Natural killer cell treated with Interleukin-12 subunit alpha and Interleukin-12 subunit beta and Interleukin-15 and Interleukin-18, amount 100 ng/mL, for 72 hours (primary cell): ENCODE measurements at regions not wholly inside any gene's neighbourhood (a gene's known extent, or its start where the extent isn't known, plus 50 kb on each side); places are given as distances from the start of the nearest gene placed in this dataset.

ENCODE experiments used
- ATAC-seq, 2 donors: fragments of 150-1000 bp; cut with Tn5 transposase in 1 of 2; sonication (Bioruptor Pico), chemical (Tn5 transposase) in 1 of 2; 2 replicates each; pipeline ENCODE4 v1.10.0; 2021
- DNase-seq: peaks from one replicate; pipeline ENCODE4 v3.0.0; 2022; ENCODE audit warnings: low spot score
- H3K27ac Mint-ChIP-seq, 2 donors: 1 replicate in 1 of 2; 2 replicates in 1 of 2; pipeline ENCODE4 v1.8.0; 2022; ENCODE audit warnings: mixed read lengths in 2 of 2, mild to moderate bottlenecking in 1 of 2, moderate library complexity in 1 of 2
- H3K27me3 Mint-ChIP-seq, 2 donors: 1 replicate in 1 of 2; 2 replicates in 1 of 2; pipeline ENCODE4 v1.8.0; 2022; ENCODE audit warnings: mixed read lengths in 2 of 2
- H3K36me3 Mint-ChIP-seq: one replicate; pipeline ENCODE4 v1.8.0; 2022; ENCODE audit warnings: mixed read lengths
- H3K4me1 Mint-ChIP-seq, 2 donors: 1 replicate in 1 of 2; 2 replicates in 1 of 2; pipeline ENCODE4 v1.8.0; 2022; ENCODE audit warnings: low read depth in 2 of 2, mixed read lengths in 2 of 2, mild to moderate bottlenecking in 1 of 2
- H3K4me3 Mint-ChIP-seq: one replicate; pipeline ENCODE4 v1.8.0; 2022; ENCODE audit warnings: mixed read lengths
- H3K9me3 Mint-ChIP-seq: 2 replicates; pipeline ENCODE4 v1.8.0; 2022; ENCODE audit warnings: mixed read lengths

DNA sequence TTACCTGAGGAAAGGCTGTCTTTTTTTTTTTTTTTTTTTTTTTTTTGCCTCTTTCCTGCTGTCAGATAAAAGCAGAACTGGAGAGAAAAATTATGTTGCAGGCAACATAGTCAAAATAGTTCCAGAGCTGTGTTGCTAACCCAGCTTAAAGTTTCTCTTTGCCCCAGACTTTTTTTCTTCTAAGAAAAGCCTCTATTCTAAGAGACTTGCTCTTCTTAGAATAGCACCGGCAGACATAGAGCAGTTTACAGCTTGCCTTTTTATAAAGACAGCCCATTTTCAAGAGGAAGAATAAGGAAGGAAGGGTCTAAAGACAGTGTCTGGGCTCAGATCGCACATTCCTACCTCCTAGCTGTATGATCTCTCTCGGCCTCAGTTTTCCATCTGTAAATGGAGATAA lies 88.7 kb downstream of the TENT5C start:
- Mint-ChIP-seq H3K27ac (no peak overlapping the region), H3K4me3 (no peak overlapping the region), H3K36me3 (no peaks in the 10 kb centered on the region), H3K4me1 (peaks cover 3 to 5% of the 10 kb centered on the region in 2 donors), H3K27me3 (peaks cover 22 to 27% of the 10 kb centered on the region in 2 donors), H3K9me3 (no peaks in the 10 kb centered on the region)
- no peak for ATAC-seq
- no peak for DNase-seq

DNA sequence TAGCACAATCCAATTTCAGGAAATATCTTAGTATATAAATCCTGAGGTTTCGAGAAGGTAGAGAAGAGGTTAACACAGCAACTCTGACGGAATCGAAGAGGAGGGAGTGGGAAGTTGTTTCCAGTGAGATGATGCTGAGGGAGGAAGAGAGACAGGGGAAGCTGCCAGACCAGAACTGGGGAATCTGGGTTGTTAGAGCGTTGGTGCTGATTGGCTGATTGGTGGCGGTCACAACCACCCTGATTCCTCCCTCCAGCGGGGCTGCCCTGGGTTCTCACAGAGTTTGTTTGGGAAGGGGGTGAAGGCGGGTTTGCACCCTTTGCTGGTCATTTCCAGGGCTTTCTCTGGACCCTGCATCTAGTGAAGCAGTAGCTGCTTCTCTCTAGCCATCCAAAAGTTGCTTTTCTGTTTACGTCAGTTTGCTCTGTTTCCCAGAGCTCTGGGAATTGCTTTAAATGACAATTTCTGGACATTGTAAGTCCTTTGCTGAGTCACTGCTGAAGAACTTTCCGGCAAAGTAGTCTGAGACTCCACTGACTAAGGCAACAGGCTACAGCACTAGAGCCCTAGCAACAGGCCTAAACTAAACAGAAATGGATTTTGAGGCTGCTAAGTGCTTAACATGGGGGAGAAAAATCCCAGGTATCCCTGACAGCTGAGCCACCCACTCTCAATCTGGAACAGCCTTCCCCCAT lies 90.1 kb downstream of the TENT5C start:
- Mint-ChIP-seq H3K27ac (no peak overlapping the region), H3K9me3 (no peaks in the 10 kb centered on the region), H3K4me1 (peaks cover 3 to 5% of the 10 kb centered on the region in 2 donors), H3K36me3 (no peaks in the 10 kb centered on the region), H3K27me3 (peaks cover 20 to 28% of the 10 kb centered on the region in 2 donors), H3K4me3 (no peak overlapping the region)
- ATAC-seq = no peak
- DNase-seq = no peak

GRCh38 chr1:117696561-117696960 lies 90.7 kb downstream of the TENT5C start:
- Mint-ChIP-seq H3K36me3 (no peaks in the 10 kb centered on the region), H3K4me3 (no peak overlapping the region), H3K27me3 (peaks cover 20 to 29% of the 10 kb centered on the region in 2 donors), H3K27ac (no peak overlapping the region), H3K9me3 (no peaks in the 10 kb centered on the region), H3K4me1 (peaks cover 3 to 5% of the 10 kb centered on the region in 2 donors)
- DNase-seq (no peak), ATAC-seq (no peak)

DNA sequence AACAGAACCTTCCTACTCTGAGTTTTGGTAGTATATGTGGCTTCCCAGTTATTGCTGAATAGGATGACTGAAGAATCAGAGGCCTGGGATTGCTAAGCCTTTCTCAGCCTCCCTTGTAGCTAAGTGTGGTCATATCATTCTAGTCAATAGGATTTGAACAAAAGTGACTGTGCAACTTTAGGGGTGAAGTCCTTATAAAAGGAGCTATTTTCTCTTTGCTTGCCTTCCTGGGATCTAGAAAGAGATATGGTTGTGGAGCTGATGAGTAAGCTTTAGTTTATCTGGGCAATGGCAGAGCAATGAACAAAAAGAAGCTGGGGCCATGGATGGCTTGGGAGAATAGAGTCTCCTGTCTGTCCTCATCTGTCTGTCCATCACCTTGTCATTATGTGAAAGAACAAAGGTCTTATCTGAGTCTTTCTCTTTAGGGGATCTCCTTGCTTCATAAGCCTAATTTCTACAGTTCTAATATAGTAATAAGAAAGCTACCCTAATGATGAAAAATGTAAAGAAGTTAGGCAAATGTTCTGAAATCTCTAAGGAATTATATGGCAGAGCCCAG lies 91.5 kb downstream of the TENT5C start:
- Mint-ChIP-seq H3K27ac (no peak overlapping the region), H3K9me3 (no peaks in the 10 kb centered on the region), H3K36me3 (no peaks in the 10 kb centered on the region), H3K27me3 (peaks cover 20 to 35% of the 10 kb centered on the region in 2 donors), H3K4me3 (no peak overlapping the region), H3K4me1 (peaks cover 3 to 5% of the 10 kb centered on the region in 2 donors)
- ATAC-seq = no peak
- DNase-seq = no peak

DNA sequence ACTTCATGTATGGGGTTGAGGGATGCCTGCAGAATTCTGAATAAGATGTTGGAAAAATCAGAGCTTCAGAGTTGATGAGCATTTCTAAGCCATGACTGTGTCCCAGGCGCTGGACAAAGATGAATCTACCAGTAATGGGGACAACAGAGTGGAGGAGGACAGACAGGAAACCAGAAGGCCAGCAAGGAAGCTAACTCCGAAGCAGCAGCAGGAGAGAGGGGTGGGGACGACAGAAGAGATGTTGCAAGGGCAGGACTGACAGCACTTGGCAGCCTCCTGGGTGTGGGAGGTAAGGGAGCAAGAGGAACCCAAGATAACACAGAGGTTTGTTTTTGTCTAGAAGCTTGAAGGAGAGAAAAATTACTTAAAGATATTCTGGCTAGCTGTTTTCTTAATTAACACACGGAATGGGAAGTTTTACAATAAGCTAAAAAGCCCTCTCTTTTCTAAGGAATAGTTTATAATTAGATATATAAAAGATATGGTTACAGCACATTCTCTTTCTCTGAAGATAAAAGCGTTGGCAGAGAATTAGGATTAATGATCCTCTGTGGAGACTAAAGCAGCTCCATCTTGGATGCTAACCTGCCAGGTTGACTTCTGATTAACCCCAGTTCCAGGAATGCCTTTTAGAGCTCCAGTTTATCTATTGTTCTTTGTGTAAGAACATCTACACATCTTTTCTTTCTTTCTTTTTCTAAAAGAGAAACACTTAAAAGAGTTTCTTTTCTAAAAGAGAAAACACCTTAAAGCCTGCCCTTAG lies 92.7 kb downstream of the TENT5C start:
- no peak for DNase-seq
- H3K36me3 Mint-ChIP-seq = no peaks in the 10 kb centered on the region
- H3K27ac Mint-ChIP-seq = peak overlapping the region in 1 of 2 donors; percentile 56
- H3K4me1 Mint-ChIP-seq = peaks cover 3 to 10% of the 10 kb centered on the region in 2 donors
- ATAC-seq = no peak
- H3K27me3 Mint-ChIP-seq = peaks cover 15 to 30% of the 10 kb centered on the region in 2 donors
- no peaks in the 10 kb centered on the region for H3K9me3 Mint-ChIP-seq
- H3K4me3 Mint-ChIP-seq = no peak overlapping the region

DNA sequence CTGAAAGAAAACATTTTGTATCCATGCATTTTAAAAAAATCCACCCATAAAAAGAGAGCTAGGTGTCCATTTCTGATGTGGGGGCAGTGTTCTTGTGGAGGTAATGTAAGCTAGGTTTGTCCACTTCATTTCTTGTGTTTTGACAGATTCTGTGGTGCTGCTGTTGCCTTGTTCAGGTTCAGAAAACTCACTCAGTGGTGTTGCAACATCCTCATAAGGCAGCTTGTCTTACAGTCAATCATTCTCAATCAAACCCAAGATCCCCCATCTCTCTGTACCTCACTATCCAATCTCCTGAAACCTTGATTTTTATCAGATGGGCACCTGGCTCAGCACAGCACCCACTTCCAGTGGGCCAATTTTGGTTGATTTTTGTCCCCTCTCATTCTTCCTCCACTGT lies 94.1 kb downstream of the TENT5C start:
- H3K36me3 Mint-ChIP-seq = no peaks in the 10 kb centered on the region
- no peak overlapping the region for H3K4me3 Mint-ChIP-seq
- peaks cover 3 to 10% of the 10 kb centered on the region in 2 donors for H3K4me1 Mint-ChIP-seq
- no peak overlapping the region for H3K27ac Mint-ChIP-seq
- DNase-seq (no peak), ATAC-seq (no peak)
- peaks cover 11 to 29% of the 10 kb centered on the region in 2 donors for H3K27me3 Mint-ChIP-seq
- no peaks in the 10 kb centered on the region for H3K9me3 Mint-ChIP-seq

- DNase-seq (no peak), ATAC-seq (no peak)
- Mint-ChIP-seq H3K36me3 (no peaks in the 10 kb centered on the region), H3K4me3 (no peak overlapping the region), H3K27ac (no peak overlapping the region), H3K27me3 (peaks cover 22 to 35% of the 10 kb centered on the region in 2 donors), H3K4me1 (peaks cover 3 to 10% of the 10 kb centered on the region in 2 donors), H3K9me3 (no peaks in the 10 kb centered on the region)
Measured at GRCh38 chr1:117702654-117703053, 96.8 kb downstream of the TENT5C start.

DNA sequence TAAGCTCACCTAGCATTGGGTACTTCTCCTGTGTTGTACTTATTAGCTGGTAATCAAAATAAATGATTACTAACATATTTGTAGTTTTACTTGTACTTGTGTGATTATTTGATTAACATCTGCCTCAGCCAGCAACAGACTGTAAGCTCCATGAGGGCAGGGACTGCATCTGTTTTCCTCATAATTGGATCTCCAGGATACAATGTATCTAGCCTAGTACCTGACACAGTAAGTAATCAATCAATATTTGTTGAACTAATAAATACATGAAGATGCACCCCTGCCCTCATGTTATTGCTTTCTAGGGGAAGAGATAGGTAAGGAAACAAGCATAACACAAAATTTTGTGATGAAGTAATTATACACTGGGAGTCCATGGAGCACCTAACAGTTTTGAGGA lies 101.5 kb downstream of the TENT5C start:
- Mint-ChIP-seq H3K4me3 (no peak overlapping the region), H3K9me3 (no peaks in the 10 kb centered on the region), H3K27me3 (peaks cover 15 to 19% of the 10 kb centered on the region in 2 donors), H3K36me3 (no peaks in the 10 kb centered on the region), H3K4me1 (peaks cover 0 to 5% of the 10 kb centered on the region in 2 donors), H3K27ac (no peak overlapping the region)
- ATAC-seq (no peak), DNase-seq (no peak)

DNA sequence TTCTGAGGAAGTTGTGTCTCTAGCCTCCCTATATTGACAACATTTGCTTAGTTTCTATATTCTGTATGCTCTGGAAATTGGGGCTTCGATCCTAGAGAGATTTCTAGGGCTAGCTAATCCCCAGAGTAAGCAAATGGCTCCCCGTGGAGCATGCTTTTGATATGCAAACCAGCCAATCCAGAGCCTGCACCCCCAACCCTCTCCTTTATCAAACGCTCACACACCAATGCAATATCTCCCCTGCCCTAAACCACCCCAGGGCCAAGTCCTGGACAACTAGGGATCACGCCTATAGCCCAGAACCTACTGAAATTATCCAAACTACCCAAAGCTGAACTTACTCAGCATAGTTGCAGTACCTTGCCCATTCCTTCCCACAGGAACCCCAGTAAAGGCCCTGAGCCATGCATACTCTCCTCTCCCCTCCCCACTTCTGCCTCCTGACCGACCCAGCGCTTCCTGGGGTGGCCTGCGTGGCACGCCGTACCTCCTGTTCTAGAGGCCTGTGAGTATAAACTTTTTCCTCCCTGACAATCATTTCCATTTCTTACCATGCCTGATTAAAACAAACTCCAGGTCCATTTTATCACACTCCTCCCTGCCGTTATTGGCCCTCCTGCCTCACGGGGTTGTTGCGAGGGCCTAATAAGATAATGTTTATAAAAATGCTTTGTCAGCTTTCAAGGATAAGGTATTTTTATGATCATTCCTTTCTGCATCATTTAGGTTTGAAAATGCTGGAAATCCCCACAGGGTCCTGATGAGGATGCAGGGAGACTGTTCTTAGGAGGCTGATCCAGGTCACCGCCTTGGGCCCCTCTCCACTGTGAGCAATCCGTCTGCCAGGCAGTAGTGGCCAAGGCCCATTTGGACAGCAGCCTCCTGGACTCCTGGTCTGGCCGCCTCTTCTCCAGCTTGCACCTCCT lies 102.7 kb downstream of the TENT5C start:
- no peaks in the 10 kb centered on the region for H3K36me3 Mint-ChIP-seq
- ATAC-seq (no peak), DNase-seq (no peak)
- no peaks in the 10 kb centered on the region for H3K4me1 Mint-ChIP-seq
- no peaks in the 10 kb centered on the region for H3K9me3 Mint-ChIP-seq
- H3K27me3 Mint-ChIP-seq = peaks cover 16 to 19% of the 10 kb centered on the region in 2 donors
- no peak overlapping the region for H3K27ac Mint-ChIP-seq
- H3K4me3 Mint-ChIP-seq = no peak overlapping the region

DNA sequence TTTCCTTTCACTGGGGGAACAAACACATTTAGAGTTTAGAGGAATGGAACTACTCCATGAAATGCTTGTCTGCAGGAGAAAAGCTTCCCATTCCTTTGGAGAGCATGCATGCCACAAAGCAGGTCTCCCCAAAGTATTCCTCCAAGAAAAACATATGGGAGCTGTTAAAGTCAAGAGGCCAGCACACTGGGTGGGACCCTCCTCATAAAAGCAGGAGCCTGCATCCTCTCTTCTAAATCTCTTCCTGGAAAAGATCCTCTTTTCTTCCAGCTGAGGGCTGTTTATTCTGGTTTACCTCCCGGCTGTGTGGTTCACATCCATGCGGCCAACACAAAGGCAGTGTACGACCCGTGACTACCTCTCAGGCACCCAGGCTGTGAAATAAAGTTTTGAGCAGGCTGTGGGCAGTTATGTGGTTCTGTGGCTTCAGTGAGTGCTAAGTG lies 103.4 kb downstream of the TENT5C start:
- Mint-ChIP-seq H3K36me3 (no peaks in the 10 kb centered on the region), H3K4me3 (no peak overlapping the region), H3K27me3 (peaks cover 19% of the 10 kb centered on the region in 2 donors), H3K27ac (no peak overlapping the region), H3K9me3 (no peaks in the 10 kb centered on the region), H3K4me1 (no peaks in the 10 kb centered on the region)
- ATAC-seq = no peak
- DNase-seq = no peak

DNA sequence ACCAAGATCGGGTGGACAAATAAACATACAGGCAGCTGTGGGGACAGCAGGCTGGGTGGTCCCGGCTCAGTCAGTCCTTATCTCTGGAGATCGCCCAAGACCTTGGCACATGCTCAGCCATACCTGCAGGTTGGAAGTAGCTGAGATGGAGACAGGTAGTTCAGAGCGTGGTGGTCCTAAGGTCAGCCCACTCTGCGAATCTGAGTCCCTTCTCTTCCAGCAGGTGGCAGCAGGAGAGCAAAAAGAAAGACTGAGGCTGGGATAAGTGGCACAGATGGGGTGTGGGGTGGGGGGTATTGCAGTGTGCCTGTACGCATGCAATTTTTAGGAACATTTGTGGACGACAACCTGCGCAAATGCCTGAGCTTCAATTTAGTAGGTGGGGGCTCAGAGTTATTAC lies 104.9 kb downstream of the TENT5C start:
- H3K4me1 Mint-ChIP-seq = no peaks in the 10 kb centered on the region
- peaks cover 19 to 26% of the 10 kb centered on the region in 2 donors for H3K27me3 Mint-ChIP-seq
- H3K4me3 Mint-ChIP-seq = no peak overlapping the region
- ATAC-seq (no peak), DNase-seq (no peak)
- H3K27ac Mint-ChIP-seq = no peak overlapping the region
- no peaks in the 10 kb centered on the region for H3K36me3 Mint-ChIP-seq
- H3K9me3 Mint-ChIP-seq = no peaks in the 10 kb centered on the region

DNA sequence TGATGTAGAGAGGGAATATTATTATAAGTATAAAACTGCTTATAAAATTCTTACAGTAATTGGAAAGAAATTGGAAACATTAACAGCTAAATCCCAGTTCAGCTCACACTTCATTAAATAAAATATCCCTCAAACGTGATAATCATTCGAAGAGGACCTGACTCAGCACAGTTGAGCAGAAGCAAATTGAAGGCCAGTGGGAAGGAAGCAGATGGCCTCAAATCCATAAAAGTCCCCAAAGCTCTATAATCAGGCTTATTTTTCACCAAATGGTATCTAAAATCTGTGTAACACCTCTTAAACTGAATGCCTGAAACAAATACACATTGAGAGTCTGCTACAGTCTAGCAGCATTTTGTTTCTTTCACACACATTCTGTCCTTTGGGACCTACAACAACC lies 106.8 kb downstream of the TENT5C start:
- H3K27me3 Mint-ChIP-seq = peaks cover 7 to 14% of the 10 kb centered on the region in 2 donors
- H3K4me1 Mint-ChIP-seq = no peaks in the 10 kb centered on the region
- H3K4me3 Mint-ChIP-seq = no peak overlapping the region
- H3K27ac Mint-ChIP-seq = no peak overlapping the region
- DNase-seq (no peak), ATAC-seq (no peak)
- no peaks in the 10 kb centered on the region for H3K9me3 Mint-ChIP-seq
- peaks cover 4% of the 10 kb centered on the region for H3K36me3 Mint-ChIP-seq

DNA sequence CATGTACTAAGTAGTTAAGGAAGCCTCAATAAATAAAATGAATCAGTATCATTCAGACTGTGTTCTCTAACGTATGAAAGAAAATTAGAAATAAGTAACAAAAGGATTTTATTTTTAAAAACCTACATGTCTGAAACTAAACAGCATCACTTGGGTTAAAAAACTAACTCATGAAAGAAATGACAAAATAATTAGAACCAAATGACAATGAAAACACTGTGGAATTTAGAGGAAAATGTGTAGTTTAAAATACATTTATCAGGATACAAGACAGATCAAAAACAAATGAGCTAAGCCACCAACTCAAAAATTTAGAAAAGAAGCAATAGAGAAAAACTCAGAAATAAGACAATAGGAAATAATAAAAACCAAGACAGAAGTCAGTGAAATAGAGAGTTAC lies 108.7 kb downstream of the TENT5C start:
- Mint-ChIP-seq H3K9me3 (no peaks in the 10 kb centered on the region), H3K27me3 (peaks cover 14 to 20% of the 10 kb centered on the region in 2 donors), H3K27ac (no peak overlapping the region), H3K36me3 (peaks cover 14% of the 10 kb centered on the region), H3K4me3 (no peak overlapping the region), H3K4me1 (no peaks in the 10 kb centered on the region)
- DNase-seq = no peak
- no peak for ATAC-seq
